PC-3 (cell line): ENCODE measurements at regions not wholly inside any gene's neighbourhood (a gene's known extent, or its start where the extent isn't known, plus 50 kb on each side); places are given as distances from the start of the nearest gene placed in this dataset.

Experiments
- CTCF ChIP-seq: fragments of 300-600 bp; sonication (generic); conservative IDR thresholded peaks from 2 replicates; pipeline ENCODE4 v1.5.1; 2017; ENCODE audit warnings: antibody characterized with exemption, low read depth, mild to moderate bottlenecking, low read length
- EZH2 ChIP-seq: fragments of 300-600 bp; sonication (generic); IDR thresholded peaks from one replicate; pipeline ENCODE4 v1.6.1; 2017; ENCODE audit warnings: antibody characterized with exemption, mild to moderate bottlenecking, low read length; ENCODE audit not compliant: unreplicated experiment
- EZH2phosphoT487 ChIP-seq: fragments of 300-600 bp; sonication (generic); IDR thresholded peaks from 2 replicates; pipeline ENCODE4 v1.6.1; 2018; ENCODE audit warnings: mild to moderate bottlenecking, antibody characterized with exemption, low read length, borderline replicate concordance

GRCh38 chr13:40498461-40498860 is 168.0 kb downstream of the FOXO1 start:
- TF ChIP-seq CTCF (no peak), EZH2 (no peak), EZH2phosphoT487 (no peak)
